Germinal center (tissue), 1 donor: ENCODE measurements at regions not wholly inside any gene's neighbourhood (a gene's known extent, or its start where the extent isn't known, plus 50 kb on each side); places are given as distances from the start of the nearest gene placed in this dataset.

Source experiments
- DNase-seq: peaks from one replicate; pipeline ENCODE4 v3.0.0; 2012; ENCODE audit warnings: mixed read lengths, low spot score

DNA sequence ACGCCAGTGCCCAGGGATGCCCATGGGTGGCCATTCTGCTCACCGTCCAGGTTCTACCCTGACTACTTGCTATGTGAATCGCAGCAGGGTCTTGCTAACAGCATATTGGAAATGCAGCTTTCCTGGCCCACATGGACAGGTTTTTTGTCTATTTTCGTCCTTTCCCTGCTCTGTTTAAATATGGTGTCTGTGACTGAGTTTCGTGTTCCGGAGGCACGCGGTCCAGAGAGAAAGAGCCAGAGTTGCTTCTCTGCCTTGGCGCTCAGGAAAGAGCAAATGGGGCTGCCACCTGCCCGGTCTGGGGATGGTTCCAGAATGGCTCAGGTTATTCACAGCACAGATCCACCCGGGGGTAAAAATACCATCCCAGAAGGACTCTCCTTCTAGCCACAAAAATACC lies 456.2 kb downstream of the BCL11A start:
- no peak for DNase-seq

DNA sequence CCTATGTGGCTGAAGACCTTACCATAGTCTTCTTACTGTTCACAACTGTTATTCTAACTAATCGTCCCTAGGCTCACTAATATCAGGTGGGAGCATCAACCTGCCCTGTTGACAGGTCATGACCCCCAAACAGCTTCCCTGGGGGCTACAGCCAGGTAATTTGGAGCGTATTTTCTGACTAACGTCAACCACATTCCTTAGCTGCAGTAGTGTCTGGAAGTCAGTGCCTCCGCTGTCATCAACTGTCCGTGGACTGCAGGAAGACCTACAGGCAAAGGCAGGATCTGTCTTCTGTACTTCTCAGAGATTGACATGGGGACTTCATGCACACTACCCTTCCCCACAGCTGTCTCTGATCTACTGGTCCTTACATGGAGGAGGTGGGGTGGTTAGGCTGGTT lies 456.9 kb downstream of the BCL11A start:
- no peak for DNase-seq

DNA sequence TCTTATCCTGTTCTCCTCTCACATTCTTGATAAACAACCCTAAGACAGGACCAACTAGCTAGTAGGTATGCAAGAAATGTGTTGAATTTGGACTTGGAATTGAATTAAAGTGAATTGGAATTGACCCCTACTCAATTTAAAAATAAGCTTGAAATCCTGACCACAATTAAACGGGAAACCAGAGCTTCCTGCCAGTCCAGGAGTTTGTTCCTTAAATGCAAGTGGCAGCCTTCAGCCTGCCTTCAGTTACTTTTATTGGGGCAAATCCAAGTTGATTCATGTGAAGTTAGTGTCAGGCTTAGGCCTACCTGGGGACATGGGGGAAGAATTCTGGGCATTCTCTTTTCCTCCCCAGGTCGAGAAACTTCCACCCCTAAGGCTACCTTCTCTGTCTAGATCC lies 457.6 kb downstream of the BCL11A start:
- DNase-seq, result no peak

DNA sequence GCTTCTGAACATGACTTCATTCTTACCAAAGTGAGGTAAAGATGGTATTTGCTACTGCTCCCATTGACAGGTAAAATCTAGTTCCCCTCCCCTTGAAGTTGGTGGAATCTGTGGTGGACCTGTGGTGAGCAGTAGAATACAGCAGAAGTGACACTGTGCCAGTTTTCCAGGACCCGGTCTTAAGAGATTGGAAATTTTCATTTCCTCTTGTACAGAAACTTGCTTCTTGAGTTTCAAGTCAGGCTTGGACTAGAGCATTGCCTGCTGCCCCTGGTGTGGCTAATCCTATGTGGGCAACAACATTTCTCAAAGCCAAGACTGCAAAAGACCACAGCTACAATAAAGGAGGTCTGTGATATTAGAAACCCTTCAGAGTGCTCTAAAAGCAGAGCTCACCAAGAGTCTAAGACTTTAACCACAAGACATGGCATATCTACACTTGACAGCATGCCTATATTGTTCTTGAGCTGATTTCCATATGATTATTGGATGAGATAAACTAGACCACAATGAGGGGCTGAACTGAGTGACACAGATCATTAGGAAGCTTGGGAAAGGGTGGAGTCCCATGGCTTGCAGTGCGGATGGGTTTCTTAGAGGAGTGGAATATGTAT lies 458.1 kb downstream of the BCL11A start:
- DNase-seq, result no peak

DNA sequence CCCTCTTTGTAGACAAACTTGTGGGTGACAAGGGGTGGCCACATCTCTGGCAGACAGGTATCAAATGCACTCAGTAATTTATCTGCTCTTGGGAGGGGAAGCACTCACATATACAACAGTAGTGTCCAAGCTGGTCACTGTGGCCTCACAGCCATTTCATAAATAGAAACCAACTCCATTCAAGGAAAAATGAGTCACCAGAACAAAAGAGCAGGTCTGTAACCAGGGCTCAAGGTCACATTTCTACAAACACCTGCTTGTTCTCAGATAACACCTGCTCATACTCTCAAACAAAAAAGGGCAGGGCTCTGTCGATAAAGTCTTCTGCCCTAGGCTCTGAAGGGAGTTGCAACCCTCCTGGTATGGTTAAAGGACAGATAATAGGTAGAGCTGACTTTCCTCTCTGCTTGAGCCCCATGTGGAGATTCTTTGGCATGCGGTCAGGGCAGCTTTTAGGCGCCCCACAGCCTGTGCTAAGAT lies 459.0 kb downstream of the BCL11A start:
- DNase-seq, result no peak

DNA sequence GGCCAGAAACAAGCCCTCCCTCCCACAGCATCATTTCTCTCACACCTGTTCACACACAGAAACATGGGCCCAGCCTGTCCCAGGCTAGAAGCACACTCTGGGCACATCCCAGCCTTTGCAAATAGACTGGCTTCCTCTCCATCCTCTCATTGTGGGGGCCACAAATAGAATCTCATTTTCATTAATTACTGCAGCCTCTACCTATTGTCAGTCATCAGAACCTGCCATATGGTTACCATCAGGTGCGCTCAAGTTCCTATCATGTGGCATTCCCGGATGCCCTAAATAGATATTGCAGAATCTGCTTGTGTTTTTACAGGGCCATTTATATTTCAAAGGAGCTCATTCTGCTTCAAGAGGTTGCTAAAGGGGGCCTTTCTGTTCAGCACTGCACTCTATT lies 460.7 kb downstream of the BCL11A start:
- DNase-seq, result no peak

DNA sequence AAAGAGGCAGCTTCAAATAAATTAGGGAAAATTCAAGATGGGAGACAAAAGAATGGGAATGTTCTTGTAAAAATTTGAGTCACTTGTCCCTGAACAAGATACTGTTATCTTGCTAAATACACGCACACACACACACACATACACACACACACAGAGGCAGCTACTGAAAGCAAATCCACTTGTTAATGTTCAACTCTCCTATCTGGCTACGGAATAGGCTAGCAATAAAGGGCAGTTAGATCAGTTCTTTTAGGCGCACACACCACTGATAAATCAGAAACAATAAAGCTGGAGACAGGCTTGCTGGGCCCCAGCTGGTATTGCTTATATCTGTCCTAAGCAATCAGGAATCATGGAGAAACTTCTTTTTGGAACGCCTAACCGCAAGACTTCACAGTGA lies 461.6 kb downstream of the BCL11A start:
- DNase-seq, result no peak

DNA sequence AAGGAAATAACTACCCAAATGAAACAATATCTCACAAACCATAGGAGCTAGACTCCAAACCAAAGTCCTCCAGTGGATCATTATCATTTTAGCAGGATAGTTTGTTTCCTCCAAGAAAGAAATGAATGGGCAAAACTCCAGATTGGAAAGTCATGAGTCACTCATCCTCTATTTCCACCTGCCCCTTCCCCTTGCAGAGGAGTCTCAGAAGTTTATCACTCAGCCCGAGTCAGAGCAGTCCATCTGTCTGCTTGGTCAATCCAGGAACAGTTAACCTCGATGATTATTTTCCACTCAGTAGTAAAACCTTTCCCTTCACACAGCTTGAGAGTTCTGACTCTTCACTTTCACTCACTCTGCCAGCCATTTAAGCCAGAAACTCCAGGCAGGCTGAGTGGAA lies 462.2 kb downstream of the BCL11A start:
- DNase-seq, result no peak

DNA sequence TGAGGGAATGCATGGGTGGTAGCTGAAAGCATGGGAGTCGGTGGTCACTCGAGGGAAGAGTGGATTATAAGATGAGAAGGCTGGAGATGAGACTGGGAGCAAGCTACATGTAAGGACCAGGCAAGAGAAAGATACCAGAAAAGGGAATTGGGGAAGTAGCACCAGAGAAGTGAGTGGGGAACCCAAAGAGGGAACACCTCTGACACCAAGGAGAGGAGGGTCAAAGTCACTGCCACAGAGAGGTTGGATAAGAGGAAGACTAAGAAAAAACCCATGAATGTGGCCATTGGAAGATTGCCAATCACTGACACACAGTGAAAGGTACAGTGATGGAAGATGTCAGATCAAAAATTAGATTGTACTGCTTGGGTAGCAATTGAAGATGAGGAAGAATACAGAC lies 473.9 kb downstream of the BCL11A start:
- DNase-seq, result no peak

DNA sequence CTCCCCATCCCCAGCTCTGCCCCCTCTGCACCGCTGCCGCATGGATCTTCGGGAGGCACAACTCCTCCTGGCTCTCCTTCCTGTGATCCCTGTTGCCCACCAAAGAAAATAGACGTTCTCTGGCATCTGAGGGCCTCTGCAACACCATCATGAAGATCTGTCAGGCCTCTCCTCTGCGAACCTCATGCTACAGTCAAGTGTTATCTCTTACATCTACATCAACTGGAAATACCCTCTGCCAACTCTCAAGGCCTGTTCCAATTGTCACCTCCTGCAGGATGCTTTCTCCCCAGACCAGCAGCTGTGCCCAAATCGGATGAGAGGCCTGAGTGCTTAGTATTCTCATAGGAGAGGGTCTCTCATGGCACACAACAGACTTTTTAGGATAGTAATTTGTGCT lies 478.4 kb downstream of the BCL11A start:
- no peak for DNase-seq

DNA sequence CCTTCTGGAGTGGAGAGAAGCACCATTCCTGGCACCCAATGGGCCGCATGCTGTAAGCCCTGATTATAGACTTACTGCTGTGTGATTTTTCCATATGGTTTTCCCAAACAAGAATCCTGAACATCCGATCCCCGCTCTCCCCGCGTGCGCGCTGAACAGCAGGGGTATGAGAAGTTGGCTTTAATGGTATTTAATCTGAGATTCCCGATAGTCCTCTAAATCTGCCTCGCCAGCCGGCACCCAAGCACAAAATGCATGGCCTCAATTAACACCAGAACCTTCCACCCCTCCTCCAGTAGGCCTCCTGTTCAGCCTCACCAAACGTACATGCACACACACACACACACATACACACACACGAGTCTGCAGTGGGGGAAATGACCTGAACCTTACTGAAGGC lies 480.3 kb downstream of the BCL11A start:
- DNase-seq, result no peak

DNA sequence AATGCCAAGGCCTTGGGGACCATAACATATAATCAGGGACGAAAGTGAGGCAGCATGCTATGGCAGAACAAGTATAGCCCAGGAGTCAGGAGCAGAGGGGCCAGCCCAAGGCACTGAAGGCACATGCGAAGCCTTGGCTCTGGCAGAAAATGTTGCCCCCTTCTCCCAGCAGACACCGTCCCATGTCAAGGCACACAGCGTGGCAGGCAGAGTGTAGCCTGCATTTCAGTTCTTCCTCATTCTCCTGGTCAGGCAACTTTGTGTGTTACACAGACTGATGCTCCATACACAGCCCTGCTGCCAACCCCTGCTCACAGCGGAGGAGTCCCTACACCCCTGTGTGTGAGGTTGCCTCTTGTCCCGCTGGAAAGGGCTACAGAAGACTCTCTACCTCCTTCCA lies 480.8 kb downstream of the BCL11A start:
- no peak for DNase-seq

DNA sequence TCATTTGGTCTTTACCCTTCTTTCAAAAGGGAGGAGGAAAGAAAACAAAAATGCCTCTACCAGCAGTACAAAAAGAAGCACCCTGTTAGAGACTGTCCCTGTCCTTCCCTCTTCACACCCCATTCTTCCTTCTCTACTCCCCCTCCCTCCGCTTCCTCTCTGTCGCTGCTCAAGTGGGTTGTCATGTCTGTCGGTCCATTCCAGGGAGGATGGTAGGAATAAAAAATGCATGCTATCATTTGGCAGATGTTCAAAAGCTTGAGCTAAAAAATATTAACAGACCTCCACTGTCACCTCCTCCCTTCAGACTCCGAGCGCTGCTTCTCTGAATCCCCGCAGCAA lies 482.0 kb downstream of the BCL11A start:
- no peak for DNase-seq

DNA sequence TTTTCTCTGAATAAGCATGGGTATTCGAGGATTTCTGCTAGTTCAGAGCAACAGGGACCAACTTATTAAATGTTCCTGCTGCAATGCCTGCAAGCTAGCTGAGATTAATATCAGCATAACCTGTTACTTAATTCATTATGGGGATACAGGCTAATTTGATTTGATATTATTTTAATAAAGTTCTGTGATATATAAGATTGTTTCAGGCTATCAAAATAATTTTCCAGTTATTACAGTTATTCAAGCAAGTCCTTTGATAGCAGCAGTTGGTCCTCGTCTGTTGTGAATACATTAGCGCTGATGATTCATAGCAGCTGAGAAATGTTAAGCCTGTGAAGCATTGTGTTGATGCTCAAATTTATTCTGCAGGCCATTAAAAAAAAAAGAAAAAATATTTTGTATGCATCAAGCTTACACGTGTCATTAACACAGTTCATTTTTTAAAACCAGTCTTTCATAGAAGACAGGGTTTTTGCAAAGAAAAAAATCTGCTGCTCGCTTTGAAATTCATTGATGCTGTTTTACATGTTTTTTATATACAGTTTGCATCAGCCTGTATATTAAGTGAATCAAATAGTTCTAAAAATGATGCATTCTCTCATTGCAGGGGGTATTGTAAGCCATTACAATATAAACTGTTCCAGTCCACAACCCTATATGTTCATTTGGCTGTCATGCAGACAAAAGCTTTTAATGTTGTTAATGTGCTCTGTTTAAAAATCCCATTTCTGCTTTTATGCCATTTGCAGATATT lies 482.5 kb downstream of the BCL11A start:
- DNase-seq, result no peak

DNA sequence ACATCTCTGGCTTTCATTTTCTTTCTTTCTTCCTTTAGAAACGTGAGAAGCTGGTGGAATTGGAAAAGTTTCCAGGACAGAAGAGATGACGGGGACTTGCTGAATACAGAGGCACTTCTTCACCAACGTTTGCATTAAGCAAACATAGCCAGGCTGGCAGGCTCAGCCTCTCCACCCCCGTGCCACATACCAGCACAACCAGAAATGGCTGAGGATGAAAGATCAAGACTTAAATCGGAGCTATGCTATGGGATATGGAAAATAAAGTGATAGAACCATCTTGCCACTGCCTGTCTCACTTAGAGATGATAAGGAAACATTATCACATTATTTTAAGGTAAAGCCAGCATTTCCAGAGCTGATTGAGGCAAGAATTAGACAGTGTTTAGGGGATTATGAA lies 483.3 kb downstream of the BCL11A start:
- DNase-seq, result no peak

DNA sequence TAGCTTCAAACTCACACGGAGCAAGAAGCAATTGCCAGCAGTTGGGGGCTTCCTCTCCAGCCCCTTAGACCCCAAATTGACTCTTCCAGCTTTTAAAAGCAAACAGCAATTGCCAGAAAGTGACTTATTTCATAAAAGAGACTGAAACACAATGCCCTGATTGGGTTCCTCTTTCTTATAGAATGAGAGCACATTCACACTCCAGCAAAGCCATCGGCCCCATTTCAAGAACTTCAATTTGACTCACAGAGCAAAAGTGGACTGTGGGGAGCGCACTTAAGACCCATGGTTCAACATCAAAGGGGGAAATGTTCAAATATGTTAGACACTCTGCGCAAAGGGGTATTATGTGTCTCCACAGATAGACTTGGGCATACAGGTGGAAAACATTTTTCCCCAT lies 484.7 kb downstream of the BCL11A start:
- no peak for DNase-seq

DNA sequence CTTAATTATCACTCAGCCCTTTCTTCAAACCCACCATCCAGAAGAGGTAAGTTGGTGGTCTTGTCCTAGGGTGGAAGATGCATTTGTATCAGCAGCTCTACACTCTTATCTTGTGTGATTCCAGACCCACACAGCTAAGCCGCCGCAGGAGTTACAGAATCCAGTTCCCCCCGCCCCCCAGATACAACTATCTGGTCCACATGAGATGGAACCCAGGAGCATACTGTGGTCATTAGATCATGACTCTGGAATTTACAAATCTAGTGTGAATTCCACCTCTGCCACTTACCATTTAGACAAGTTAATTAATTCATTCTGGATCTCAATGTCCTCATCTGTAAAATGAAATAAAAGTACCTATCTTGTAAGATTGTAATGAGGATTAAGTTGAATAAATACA lies 486.4 kb downstream of the BCL11A start:
- no peak for DNase-seq

DNA sequence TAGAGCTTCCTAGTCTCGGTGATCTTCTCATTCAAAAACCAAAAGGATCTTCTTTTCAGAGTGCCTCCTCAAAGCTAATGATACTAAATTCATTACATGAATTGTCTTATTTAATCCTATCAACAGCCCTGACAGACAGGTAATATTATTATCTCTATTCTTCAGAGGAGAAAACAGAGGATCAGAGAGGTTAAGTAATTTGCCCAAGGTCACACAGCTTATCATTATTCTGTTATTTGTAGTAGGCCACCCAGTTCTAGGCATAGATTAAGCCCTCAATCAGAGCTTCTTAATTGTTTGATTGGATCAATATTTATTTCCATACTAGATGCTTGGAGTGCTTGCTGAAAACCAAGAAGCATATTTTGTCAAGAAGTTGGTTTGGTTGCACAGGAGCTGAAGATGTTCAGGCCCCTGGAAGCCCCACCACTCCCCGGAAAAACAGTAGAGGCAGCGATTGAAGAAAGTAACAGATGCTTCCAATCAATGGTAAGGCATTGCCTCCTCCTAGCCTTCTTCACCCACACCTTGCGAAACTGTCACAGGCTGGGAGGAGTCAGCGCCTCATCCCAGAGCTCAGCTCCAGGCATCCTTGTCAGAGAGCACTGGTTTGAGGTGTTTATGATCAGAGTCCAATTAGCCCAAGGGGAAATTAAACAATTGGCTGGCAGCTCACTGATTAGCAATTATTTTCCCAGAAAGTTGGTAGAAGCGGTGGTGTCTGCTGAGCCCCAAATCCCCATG lies 487.2 kb downstream of the BCL11A start:
- no peak for DNase-seq

DNA sequence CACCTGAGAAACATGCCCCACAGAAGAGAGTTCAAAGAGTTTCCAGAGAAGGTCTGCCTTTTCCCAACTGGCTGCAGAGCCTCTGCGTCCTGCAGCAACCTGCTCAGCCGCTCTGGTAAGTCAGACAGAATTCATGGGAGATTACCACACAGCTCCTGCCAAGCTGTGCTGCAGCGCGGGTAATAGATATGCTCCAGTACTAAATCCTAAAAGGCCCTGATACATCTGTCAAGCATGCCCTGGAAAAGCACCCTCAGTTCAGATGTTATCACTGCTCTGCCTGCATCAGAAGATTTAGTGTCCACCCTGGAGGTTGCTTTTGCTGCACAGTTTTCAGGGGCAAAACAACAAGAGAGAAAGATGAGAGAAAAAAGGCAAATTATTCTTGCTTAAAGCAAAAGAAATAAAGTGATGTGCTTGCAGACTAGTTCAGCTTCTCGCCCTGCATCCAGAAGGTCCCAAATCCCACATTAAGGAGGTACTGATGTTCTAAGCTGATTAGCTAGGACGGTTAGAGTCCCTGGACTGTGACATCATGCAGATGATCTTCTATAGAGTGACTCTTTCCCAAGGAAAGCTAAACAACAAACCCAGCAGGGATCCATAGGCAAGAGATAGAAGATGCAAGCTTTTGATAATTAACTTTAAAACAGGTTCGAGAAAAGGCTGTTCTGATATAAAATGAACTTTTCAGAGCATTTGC lies 488.6 kb downstream of the BCL11A start:
- no peak for DNase-seq

DNA sequence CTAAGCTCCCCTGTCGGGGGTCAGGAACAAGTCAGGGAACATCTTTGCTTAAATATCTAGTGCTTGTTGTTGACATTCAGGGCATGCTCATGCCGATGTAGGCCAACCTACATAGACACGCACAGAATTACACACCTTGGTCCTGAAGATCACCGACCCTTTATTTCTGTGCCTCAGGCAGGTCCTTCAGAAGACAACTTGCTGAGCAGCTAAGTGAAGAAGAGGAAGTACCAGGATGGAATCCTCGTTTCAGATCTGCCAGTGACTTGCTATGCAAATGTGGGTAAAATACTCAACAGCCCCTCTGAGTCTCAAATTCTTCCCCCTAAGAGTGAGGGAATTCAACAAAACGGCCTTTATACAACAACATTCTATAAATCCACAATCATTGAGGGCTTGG lies 494.7 kb downstream of the BCL11A start:
- DNase-seq, result peak; percentile 56

DNA sequence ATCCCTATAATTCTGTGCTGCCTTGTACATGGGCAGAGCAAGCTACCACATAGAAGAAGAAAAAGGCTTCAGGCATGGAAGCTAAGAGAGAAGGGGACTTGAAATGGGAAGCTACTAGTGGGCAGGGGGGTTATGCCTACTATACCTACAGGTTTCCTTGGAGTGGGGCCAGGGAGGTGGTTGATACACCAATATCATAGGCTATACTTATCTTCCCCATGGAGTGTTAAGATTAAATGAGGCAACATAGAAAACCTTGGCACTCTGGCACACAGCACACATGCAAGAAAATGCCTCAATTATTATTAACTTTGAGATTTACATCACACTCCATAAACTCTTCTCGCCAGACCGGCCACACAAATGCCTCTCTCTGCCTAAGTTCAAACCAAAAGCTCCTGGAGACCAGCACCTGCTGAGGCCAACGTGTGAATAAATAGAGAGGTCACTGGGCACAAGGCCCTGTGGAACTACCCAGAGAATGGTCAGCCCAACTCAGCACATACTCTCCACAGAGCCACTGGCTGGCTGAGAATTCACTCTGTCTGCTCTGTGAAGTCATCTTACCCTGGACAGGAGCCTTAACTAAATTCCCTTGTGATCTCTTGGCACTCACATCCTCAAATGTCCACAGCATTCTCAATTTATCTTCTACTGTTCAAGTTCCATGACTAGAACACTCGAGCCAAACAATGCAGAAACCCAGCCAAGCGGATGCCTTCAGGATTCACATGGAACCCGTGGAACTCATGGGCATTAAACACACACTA lies 498.7 kb downstream of the BCL11A start:
- no peak for DNase-seq

DNA sequence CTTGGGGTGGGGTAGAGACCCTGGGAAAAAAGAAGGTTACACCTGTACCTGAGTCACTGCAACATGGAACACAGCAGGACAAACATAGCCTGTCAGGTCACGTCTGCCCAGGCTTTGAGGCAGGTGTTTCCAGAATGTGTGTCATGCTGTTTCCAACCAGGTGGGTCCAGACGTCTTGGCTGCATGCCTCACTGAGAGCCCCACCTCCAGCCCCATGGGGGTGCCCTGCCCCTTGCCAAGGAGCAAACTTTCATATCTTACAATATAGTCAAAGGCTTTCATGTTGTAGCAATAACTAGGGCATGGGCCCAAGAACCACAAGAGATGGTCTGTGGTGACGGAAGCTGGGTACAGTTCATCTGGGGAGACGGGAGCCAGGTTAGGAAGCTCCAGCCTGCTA lies 499.7 kb downstream of the BCL11A start:
- no peak for DNase-seq
